Peyer's patch (tissue), 4 donors: ENCODE measurements at regions not wholly inside any gene's neighbourhood (a gene's known extent, or its start where the extent isn't known, plus 50 kb on each side); places are given as distances from the start of the nearest gene placed in this dataset.

Experiments
- DNase-seq, 3 donors: peaks; one replicate each; pipeline ENCODE4 v3.0.0-alpha.2; 2017 to 2019
- H3K27ac ChIP-seq, 4 donors: fragments of 200-600 bp; sonication (generic); one replicate each; pipeline ENCODE4 v1.5.1; 2016 to 2019
- H3K27me3 ChIP-seq, 2 donors: fragments of 200-600 bp; sonication (generic); one replicate each; pipeline ENCODE4 v1.5.1; 2019
- H3K36me3 ChIP-seq, 3 donors: fragments of 200-600 bp; sonication (generic); one replicate each; pipeline ENCODE4 v1.5.1; 2016 to 2019
- H3K4me1 ChIP-seq, 4 donors: fragments of 200-600 bp; sonication (generic); one replicate each; pipeline ENCODE4 v1.5.1; 2016 to 2019
- H3K4me3 ChIP-seq, 4 donors: fragments of 200-600 bp; sonication (generic); 1 replicate in 3 of 4; 2 replicates in 1 of 4; pipeline ENCODE4 v1.5.1; 2016 to 2019; ENCODE audit warnings: mild to moderate bottlenecking in 1 of 4
- H3K9me3 ChIP-seq, 4 donors: fragments of 200-600 bp; sonication (generic); one replicate each; pipeline ENCODE4 v1.5.1; 2016 to 2019; ENCODE audit warnings: mild to moderate bottlenecking in 1 of 4
- POLR2A ChIP-seq, 2 donors: fragments of 450-650 bp; IDR thresholded peaks; one replicate each; pipeline ENCODE4 v1.5.1; 2017; ENCODE audit warnings: antibody characterized with exemption in 2 of 2, mild to moderate bottlenecking in 2 of 2, moderate library complexity in 2 of 2
- TF ChIP-seq, protein P1 (sequence below), 6 experiments: fragments of 450-650 bp in 4 of 6; fragments of 200-600 bp in 2 of 6; sonication (generic) in 1 of 6; IDR thresholded peaks; one replicate each; pipeline ENCODE4 v1.5.1; 2017 to 2019; ENCODE audit warnings: antibody characterized with exemption in 6 of 6, mild to moderate bottlenecking in 3 of 6, moderate library complexity in 1 of 6

- no peaks in the 10 kb centered on the region for H3K27me3 ChIP-seq
- H3K4me1 ChIP-seq: no peaks in the 10 kb centered on the region
- no peaks in the 10 kb centered on the region for H3K9me3 ChIP-seq
- no peak overlapping the region for H3K4me3 ChIP-seq
- no peak for DNase-seq
- no peaks in the 10 kb centered on the region for H3K36me3 ChIP-seq
- no peak overlapping the region for H3K27ac ChIP-seq
- TF ChIP-seq, protein P1, sequence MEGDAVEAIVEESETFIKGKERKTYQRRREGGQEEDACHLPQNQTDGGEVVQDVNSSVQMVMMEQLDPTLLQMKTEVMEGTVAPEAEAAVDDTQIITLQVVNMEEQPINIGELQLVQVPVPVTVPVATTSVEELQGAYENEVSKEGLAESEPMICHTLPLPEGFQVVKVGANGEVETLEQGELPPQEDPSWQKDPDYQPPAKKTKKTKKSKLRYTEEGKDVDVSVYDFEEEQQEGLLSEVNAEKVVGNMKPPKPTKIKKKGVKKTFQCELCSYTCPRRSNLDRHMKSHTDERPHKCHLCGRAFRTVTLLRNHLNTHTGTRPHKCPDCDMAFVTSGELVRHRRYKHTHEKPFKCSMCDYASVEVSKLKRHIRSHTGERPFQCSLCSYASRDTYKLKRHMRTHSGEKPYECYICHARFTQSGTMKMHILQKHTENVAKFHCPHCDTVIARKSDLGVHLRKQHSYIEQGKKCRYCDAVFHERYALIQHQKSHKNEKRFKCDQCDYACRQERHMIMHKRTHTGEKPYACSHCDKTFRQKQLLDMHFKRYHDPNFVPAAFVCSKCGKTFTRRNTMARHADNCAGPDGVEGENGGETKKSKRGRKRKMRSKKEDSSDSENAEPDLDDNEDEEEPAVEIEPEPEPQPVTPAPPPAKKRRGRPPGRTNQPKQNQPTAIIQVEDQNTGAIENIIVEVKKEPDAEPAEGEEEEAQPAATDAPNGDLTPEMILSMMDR (IDR thresholded peaks at IDR 0.05): no peak
- no peak for TF ChIP-seq POLR2A (IDR thresholded peaks at IDR 0.05)
These were observed 748.7 kb downstream of the QKI start for GRCh38 chr6:164163239-164163638.

DNA sequence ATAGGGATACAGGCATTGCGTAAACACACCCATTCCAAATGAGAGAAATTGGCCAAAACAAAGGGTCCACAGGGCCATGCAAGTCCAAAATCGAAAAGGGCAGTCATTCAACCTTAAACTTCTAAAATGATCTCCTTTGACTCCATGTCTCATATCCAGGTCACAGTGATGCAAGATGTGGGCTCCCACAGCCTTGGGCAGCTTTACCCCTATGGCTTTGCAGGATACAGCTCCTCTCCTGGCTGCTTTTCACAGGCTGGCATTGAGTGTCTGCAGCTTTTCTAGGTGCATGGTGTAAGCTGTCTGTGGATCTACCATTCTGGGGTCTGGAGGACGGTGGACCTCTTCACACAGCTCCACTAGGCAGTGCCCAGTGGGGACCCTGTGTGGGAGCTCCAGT is 744.5 kb downstream of the QKI start:
- H3K9me3 ChIP-seq: no peaks in the 10 kb centered on the region
- no peak overlapping the region for H3K4me3 ChIP-seq
- no peaks in the 10 kb centered on the region for H3K27me3 ChIP-seq
- H3K27ac ChIP-seq: no peak overlapping the region
- H3K36me3 ChIP-seq: no peaks in the 10 kb centered on the region
- no peak for DNase-seq
- no peaks in the 10 kb centered on the region for H3K4me1 ChIP-seq
- TF ChIP-seq, protein P1 (IDR thresholded peaks at IDR 0.05): no peak
- TF ChIP-seq POLR2A (IDR thresholded peaks at IDR 0.05): no peak

- Histone ChIP-seq H3K4me1 (no peaks in the 10 kb centered on the region), H3K9me3 (no peaks in the 10 kb centered on the region), H3K4me3 (no peak overlapping the region), H3K27ac (no peak overlapping the region), H3K27me3 (no peaks in the 10 kb centered on the region), H3K36me3 (no peaks in the 10 kb centered on the region)
- TF ChIP-seq, protein P1 (IDR thresholded peaks at IDR 0.05): no peak
- no peak for TF ChIP-seq POLR2A (IDR thresholded peaks at IDR 0.05)
- no peak for DNase-seq
These were observed 740.1 kb downstream of the QKI start for GRCh38 chr6:164154588-164154987.

- Histone ChIP-seq H3K36me3 (no peaks in the 10 kb centered on the region), H3K9me3 (no peaks in the 10 kb centered on the region), H3K27ac (no peak overlapping the region), H3K4me3 (no peak overlapping the region), H3K27me3 (no peaks in the 10 kb centered on the region), H3K4me1 (no peaks in the 10 kb centered on the region)
- no peak for DNase-seq
- TF ChIP-seq, protein P1 (IDR thresholded peaks at IDR 0.05): no peak
- no peak for TF ChIP-seq POLR2A (IDR thresholded peaks at IDR 0.05)
These were observed 738.1 kb downstream of the QKI start for GRCh38 chr6:164152611-164153010.

- Histone ChIP-seq H3K27ac (no peak overlapping the region), H3K27me3 (no peaks in the 10 kb centered on the region), H3K9me3 (no peaks in the 10 kb centered on the region), H3K36me3 (no peaks in the 10 kb centered on the region), H3K4me3 (no peak overlapping the region), H3K4me1 (no peaks in the 10 kb centered on the region)
- DNase-seq: no peak
- TF ChIP-seq POLR2A (IDR thresholded peaks at IDR 0.05): no peak
- TF ChIP-seq, protein P1 (IDR thresholded peaks at IDR 0.05): no peak
These were observed 736.9 kb downstream of the QKI start for GRCh38 chr6:164151161-164152120.
